ENCODE measurements at regions not wholly inside any gene's neighbourhood (a gene's known extent, or its start where the extent isn't known, plus 50 kb on each side); places are given as distances from the start of the nearest gene placed in this dataset.

GRCh38 chr4:44912980-44913379, 186.6 kb upstream of the GNPDA2 start:
- H3K4ac ChIP-seq (ENCODE audit: low read depth, low read length), result no peak overlapping the region
- no peak overlapping the region for H2AK5ac ChIP-seq (ENCODE audit: low read length)
- H3K9me3 ChIP-seq (ENCODE audit: insufficient read depth, low read depth, low read length), result no peaks in the 10 kb centered on the region
- no CpG with 5 or more reads among the region's 3 CpGs for WGBS (ENCODE audit: extremely low coverage, insufficient coverage, insufficient read length)
- H3K4me3 ChIP-seq (ENCODE audit: low read depth, low read length), result no peak overlapping the region
- no peaks in the 10 kb centered on the region for H3K4me1 ChIP-seq (ENCODE audit: control insufficient read depth in 1 of 2, insufficient read depth in 2 of 2, low read length in 2 of 2)
- no peak overlapping the region for H3K18ac ChIP-seq (ENCODE audit: low read length)
- H4K8ac ChIP-seq (ENCODE audit: low read depth, low read length), result no peak overlapping the region
- no peak overlapping the region for H2BK120ac ChIP-seq (ENCODE audit: insufficient read depth, low read length, poor library complexity)
- H3K79me2 ChIP-seq (ENCODE audit: control insufficient read depth, insufficient read depth, low read length, poor library complexity), result no peaks in the 10 kb centered on the region
- no peak overlapping the region for H4K12ac ChIP-seq (ENCODE audit: low read depth, low read length)
- no peak overlapping the region for H2AFZ ChIP-seq (ENCODE audit: insufficient read depth, low read length, poor library complexity)
- H3K27ac ChIP-seq (ENCODE audit: low read depth, low read length), result no peak overlapping the region
- no peak overlapping the region for H3K4me2 ChIP-seq (ENCODE audit: low read length)
- no peak overlapping the region for H3K9ac ChIP-seq (ENCODE audit: low read length)
- H3K79me1 ChIP-seq (ENCODE audit: low read length), result no peaks in the 10 kb centered on the region
- no peak for DNase-seq
- H3K36me3 ChIP-seq (ENCODE audit: control insufficient read depth in 1 of 2, insufficient read depth in 2 of 2, low read length in 2 of 2), result no peaks in the 10 kb centered on the region
- H3K14ac ChIP-seq (ENCODE audit: low read length), result no peak overlapping the region
- H2BK5ac ChIP-seq (ENCODE audit: low read depth, low read length, poor library complexity), result no peak overlapping the region
- H3K27me3 ChIP-seq (ENCODE audit: insufficient read depth, low read length), result no peaks in the 10 kb centered on the region
- H4K91ac ChIP-seq (ENCODE audit: low read depth, low read length), result no peak overlapping the region
- no peak overlapping the region for H3K23ac ChIP-seq (ENCODE audit: low read length)
- H2BK12ac ChIP-seq (ENCODE audit: low read length), result no peak overlapping the region

GRCh38 chr4:44908565-44908964, 182.2 kb upstream of the GNPDA2 start:
- WGBS (ENCODE audit: extremely low coverage, insufficient coverage, insufficient read length), result no CpG with 5 or more reads among the region's 1 CpG
- Histone ChIP-seq H3K79me1 (ENCODE audit: low read length) (no peaks in the 10 kb centered on the region), H3K4me1 (ENCODE audit: control insufficient read depth in 1 of 2, insufficient read depth in 2 of 2, low read length in 2 of 2) (no peaks in the 10 kb centered on the region), H3K36me3 (ENCODE audit: control insufficient read depth in 1 of 2, insufficient read depth in 2 of 2, low read length in 2 of 2) (no peaks in the 10 kb centered on the region), H3K4me2 (ENCODE audit: low read length) (no peak overlapping the region), H4K91ac (ENCODE audit: low read depth, low read length) (no peak overlapping the region), H3K4me3 (ENCODE audit: low read depth, low read length) (no peak overlapping the region), H2AFZ (ENCODE audit: insufficient read depth, low read length, poor library complexity) (no peak overlapping the region), H3K18ac (ENCODE audit: low read length) (no peak overlapping the region), H3K79me2 (ENCODE audit: control insufficient read depth, insufficient read depth, low read length, poor library complexity) (no peaks in the 10 kb centered on the region), H3K14ac (ENCODE audit: low read length) (no peak overlapping the region), H2BK120ac (ENCODE audit: insufficient read depth, low read length, poor library complexity) (no peak overlapping the region), H3K9ac (ENCODE audit: low read length) (no peak overlapping the region), H2AK5ac (ENCODE audit: low read length) (no peak overlapping the region), H2BK5ac (ENCODE audit: low read depth, low read length, poor library complexity) (no peak overlapping the region), H4K8ac (ENCODE audit: low read depth, low read length) (no peak overlapping the region), H3K27ac (ENCODE audit: low read depth, low read length) (no peak overlapping the region), H3K27me3 (ENCODE audit: insufficient read depth, low read length) (no peaks in the 10 kb centered on the region), H3K9me3 (ENCODE audit: insufficient read depth, low read depth, low read length) (no peaks in the 10 kb centered on the region), H3K23ac (ENCODE audit: low read length) (no peak overlapping the region), H4K12ac (ENCODE audit: low read depth, low read length) (no peak overlapping the region), H2BK12ac (ENCODE audit: low read length) (no peak overlapping the region), H3K4ac (ENCODE audit: low read depth, low read length) (no peak overlapping the region)
- no peak for DNase-seq

- peaks cover 4% of the 10 kb centered on the region for H3K9me3 ChIP-seq (ENCODE audit: insufficient read depth, low read depth, low read length)
- H3K4me2 ChIP-seq (ENCODE audit: low read length), result no peak overlapping the region
- no peaks in the 10 kb centered on the region for H3K27me3 ChIP-seq (ENCODE audit: insufficient read depth, low read length)
- H2BK120ac ChIP-seq (ENCODE audit: insufficient read depth, low read length, poor library complexity), result no peak overlapping the region
- H3K4me3 ChIP-seq (ENCODE audit: low read depth, low read length), result no peak overlapping the region
- no peaks in the 10 kb centered on the region for H3K79me1 ChIP-seq (ENCODE audit: low read length)
- no peak overlapping the region for H3K18ac ChIP-seq (ENCODE audit: low read length)
- no peak overlapping the region for H2AK5ac ChIP-seq (ENCODE audit: low read length)
- no peak overlapping the region for H3K4ac ChIP-seq (ENCODE audit: low read depth, low read length)
- DNase-seq, result no peak
- H4K8ac ChIP-seq (ENCODE audit: low read depth, low read length), result no peak overlapping the region
- H3K79me2 ChIP-seq (ENCODE audit: control insufficient read depth, insufficient read depth, low read length, poor library complexity), result no peaks in the 10 kb centered on the region
- no peak overlapping the region for H3K9ac ChIP-seq (ENCODE audit: low read length)
- H4K91ac ChIP-seq (ENCODE audit: low read depth, low read length), result no peak overlapping the region
- no peak overlapping the region for H2BK5ac ChIP-seq (ENCODE audit: low read depth, low read length, poor library complexity)
- peaks cover 0 to 3% of the 10 kb centered on the region in 2 experiments for H3K4me1 ChIP-seq (ENCODE audit: control insufficient read depth in 1 of 2, insufficient read depth in 2 of 2, low read length in 2 of 2)
- H3K36me3 ChIP-seq (ENCODE audit: control insufficient read depth in 1 of 2, insufficient read depth in 2 of 2, low read length in 2 of 2), result no peaks in the 10 kb centered on the region
- no peak overlapping the region for H2AFZ ChIP-seq (ENCODE audit: insufficient read depth, low read length, poor library complexity)
- no peak overlapping the region for H4K12ac ChIP-seq (ENCODE audit: low read depth, low read length)
- no peak overlapping the region for H3K23ac ChIP-seq (ENCODE audit: low read length)
- no peak overlapping the region for H3K14ac ChIP-seq (ENCODE audit: low read length)
- no peak overlapping the region for H3K27ac ChIP-seq (ENCODE audit: low read depth, low read length)
- H2BK12ac ChIP-seq (ENCODE audit: low read length), result no peak overlapping the region
These were observed 145.9 kb upstream of the GNPDA2 start for GRCh38 chr4:44872246-44872645.

- Histone ChIP-seq H3K4me2 (ENCODE audit: low read length) (no peak overlapping the region), H2AFZ (ENCODE audit: insufficient read depth, low read length, poor library complexity) (no peak overlapping the region), H3K23ac (ENCODE audit: low read length) (no peak overlapping the region), H3K18ac (ENCODE audit: low read length) (no peak overlapping the region), H3K4ac (ENCODE audit: low read depth, low read length) (no peak overlapping the region), H4K8ac (ENCODE audit: low read depth, low read length) (no peak overlapping the region), H2BK12ac (ENCODE audit: low read length) (no peak overlapping the region), H3K4me1 (ENCODE audit: control insufficient read depth in 1 of 2, insufficient read depth in 2 of 2, low read length in 2 of 2) (peaks cover 0 to 3% of the 10 kb centered on the region in 2 experiments), H3K79me2 (ENCODE audit: control insufficient read depth, insufficient read depth, low read length, poor library complexity) (no peaks in the 10 kb centered on the region), H2BK5ac (ENCODE audit: low read depth, low read length, poor library complexity) (no peak overlapping the region), H3K14ac (ENCODE audit: low read length) (no peak overlapping the region), H3K4me3 (ENCODE audit: low read depth, low read length) (no peak overlapping the region), H2BK120ac (ENCODE audit: insufficient read depth, low read length, poor library complexity) (no peak overlapping the region), H3K27me3 (ENCODE audit: insufficient read depth, low read length) (no peaks in the 10 kb centered on the region), H2AK5ac (ENCODE audit: low read length) (no peak overlapping the region), H3K9ac (ENCODE audit: low read length) (no peak overlapping the region), H3K36me3 (ENCODE audit: control insufficient read depth in 1 of 2, insufficient read depth in 2 of 2, low read length in 2 of 2) (no peaks in the 10 kb centered on the region), H4K12ac (ENCODE audit: low read depth, low read length) (no peak overlapping the region), H3K9me3 (ENCODE audit: insufficient read depth, low read depth, low read length) (peaks cover 4% of the 10 kb centered on the region), H3K79me1 (ENCODE audit: low read length) (no peaks in the 10 kb centered on the region), H4K91ac (ENCODE audit: low read depth, low read length) (no peak overlapping the region), H3K27ac (ENCODE audit: low read depth, low read length) (no peak overlapping the region)
- DNase-seq, result no peak
- WGBS (ENCODE audit: extremely low coverage, insufficient coverage, insufficient read length), result no CpG with 5 or more reads among the region's 4 CpGs
These were observed 144.8 kb upstream of the GNPDA2 start for GRCh38 chr4:44871133-44871532.

Measured in trophoblast cell (in vitro differentiated cells and primary cell).